MM.1S (cell line): ENCODE measurements at regions not wholly inside any gene's neighbourhood (a gene's known extent, or its start where the extent isn't known, plus 50 kb on each side); places are given as distances from the start of the nearest gene placed in this dataset.

Source experiments
- EZH2 ChIP-seq: fragments of 300-600 bp; sonication (generic); optimal IDR thresholded peaks from 2 replicates; pipeline ENCODE3; 2017; ENCODE audit warnings: low read depth, mild to moderate bottlenecking, antibody characterized with exemption, low read length, mixed read lengths
- TF ChIP-seq, protein P1 (sequence below): fragments of 300-600 bp; sonication (generic); IDR thresholded peaks from 2 replicates; pipeline ENCODE4 v1.5.1; 2016; ENCODE audit warnings: antibody characterized with exemption, low read length, mixed read lengths

DNA sequence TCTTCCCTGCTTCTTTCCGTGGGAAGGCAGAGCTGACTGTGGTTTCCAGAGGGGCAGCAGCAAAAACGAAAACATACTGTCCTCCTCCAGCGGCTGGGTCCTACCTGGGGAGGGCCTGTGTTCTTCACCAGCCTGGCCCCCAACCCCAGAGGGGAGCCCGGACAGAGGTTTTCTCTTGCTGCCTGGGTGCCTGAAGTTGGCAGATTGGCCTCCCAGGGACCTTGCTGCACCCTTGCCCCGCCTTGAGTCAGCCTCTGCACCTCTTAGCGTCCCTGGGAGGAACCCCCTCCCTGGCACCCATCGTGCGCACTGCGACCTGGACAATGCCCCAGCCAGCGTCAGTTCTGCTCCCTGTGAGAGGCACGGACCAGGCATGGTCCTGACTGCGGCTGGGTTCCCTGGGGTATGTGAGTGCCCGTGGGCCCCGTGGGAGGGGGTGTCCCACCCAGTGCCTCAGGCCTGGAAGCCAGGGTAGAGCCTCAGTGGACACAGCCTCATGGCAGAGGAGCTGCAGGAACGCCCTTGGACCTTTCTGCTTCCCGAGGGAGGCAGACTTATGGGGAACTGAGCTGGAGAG is 56.8 kb upstream of the PRR23E start:
- TF ChIP-seq, protein P1, sequence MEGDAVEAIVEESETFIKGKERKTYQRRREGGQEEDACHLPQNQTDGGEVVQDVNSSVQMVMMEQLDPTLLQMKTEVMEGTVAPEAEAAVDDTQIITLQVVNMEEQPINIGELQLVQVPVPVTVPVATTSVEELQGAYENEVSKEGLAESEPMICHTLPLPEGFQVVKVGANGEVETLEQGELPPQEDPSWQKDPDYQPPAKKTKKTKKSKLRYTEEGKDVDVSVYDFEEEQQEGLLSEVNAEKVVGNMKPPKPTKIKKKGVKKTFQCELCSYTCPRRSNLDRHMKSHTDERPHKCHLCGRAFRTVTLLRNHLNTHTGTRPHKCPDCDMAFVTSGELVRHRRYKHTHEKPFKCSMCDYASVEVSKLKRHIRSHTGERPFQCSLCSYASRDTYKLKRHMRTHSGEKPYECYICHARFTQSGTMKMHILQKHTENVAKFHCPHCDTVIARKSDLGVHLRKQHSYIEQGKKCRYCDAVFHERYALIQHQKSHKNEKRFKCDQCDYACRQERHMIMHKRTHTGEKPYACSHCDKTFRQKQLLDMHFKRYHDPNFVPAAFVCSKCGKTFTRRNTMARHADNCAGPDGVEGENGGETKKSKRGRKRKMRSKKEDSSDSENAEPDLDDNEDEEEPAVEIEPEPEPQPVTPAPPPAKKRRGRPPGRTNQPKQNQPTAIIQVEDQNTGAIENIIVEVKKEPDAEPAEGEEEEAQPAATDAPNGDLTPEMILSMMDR = no peak
- TF ChIP-seq EZH2 = no peak
